Stomach smooth muscle (tissue), 2 donors: ENCODE measurements at regions not wholly inside any gene's neighbourhood (a gene's known extent, or its start where the extent isn't known, plus 50 kb on each side); places are given as distances from the start of the nearest gene placed in this dataset.
"Not testable (repeated sequence)": the region's sequence is repeated elsewhere in the genome, so short reads cannot be mapped to it uniquely, and the experiment has no call there.

ENCODE experiments used
- H3K27ac ChIP-seq: one replicate; pipeline ENCODE4 v1.7.0; 2013; ENCODE audit warnings: mild to moderate bottlenecking, low read length, inconsistent platforms
- H3K27me3 ChIP-seq, 2 donors: one replicate each; pipeline ENCODE4 v1.7.0; 2013; ENCODE audit warnings: low read length in 2 of 2; ENCODE audit not compliant: insufficient read depth in 2 of 2, control insufficient read depth in 1 of 2
- H3K36me3 ChIP-seq, 2 donors: one replicate each; pipeline ENCODE4 v1.7.0; 2013; ENCODE audit warnings: low read length in 2 of 2; ENCODE audit not compliant: control insufficient read depth in 2 of 2, insufficient read depth in 2 of 2
- H3K4me1 ChIP-seq: one replicate; pipeline ENCODE4 v1.7.0; 2013; ENCODE audit warnings: low read length; ENCODE audit not compliant: control insufficient read depth, insufficient read depth
- H3K4me3 ChIP-seq, 2 donors: one replicate each; pipeline ENCODE4 v1.7.0; 2013; ENCODE audit warnings: low read length in 2 of 2
- H3K9ac ChIP-seq, 2 donors: one replicate each; pipeline ENCODE4 v1.7.0; 2013; ENCODE audit warnings: low read length in 2 of 2, mild to moderate bottlenecking in 1 of 2
- H3K9me3 ChIP-seq, 2 donors: one replicate each; pipeline ENCODE4 v1.7.0; 2013; ENCODE audit warnings: low read length in 2 of 2; ENCODE audit not compliant: control insufficient read depth in 2 of 2
- donor health status: healthy.
- donor health status: Pancreatic carcinoma.

DNA sequence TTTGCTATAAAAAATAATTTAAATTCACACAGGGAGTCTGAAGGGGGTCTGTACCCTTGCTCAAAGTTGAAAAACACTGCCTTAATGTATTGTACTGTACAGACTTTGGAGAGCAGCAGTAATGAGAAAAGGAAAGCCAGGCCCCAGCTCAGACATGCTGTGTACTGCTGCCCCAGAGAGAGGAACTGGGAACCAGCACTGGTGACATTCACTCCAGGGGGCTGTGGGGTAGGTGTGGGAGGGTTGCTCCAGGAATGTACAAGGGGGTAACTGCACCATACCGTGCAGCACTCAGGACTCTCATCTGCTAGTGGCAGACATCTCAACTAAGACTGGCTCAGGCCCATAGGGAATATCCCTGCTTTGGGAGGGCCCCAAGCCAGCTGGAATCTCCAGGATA is 146.0 kb upstream of the RMP24 start:
- Histone ChIP-seq H3K9me3 (no peaks in the 10 kb centered on the region), H3K9ac (no peak overlapping the region), H3K4me3 (no peak overlapping the region), H3K36me3 (no peaks in the 10 kb centered on the region), H3K27ac (no peak overlapping the region), H3K27me3 (no peaks in the 10 kb centered on the region), H3K4me1 (no peaks in the 10 kb centered on the region)

DNA sequence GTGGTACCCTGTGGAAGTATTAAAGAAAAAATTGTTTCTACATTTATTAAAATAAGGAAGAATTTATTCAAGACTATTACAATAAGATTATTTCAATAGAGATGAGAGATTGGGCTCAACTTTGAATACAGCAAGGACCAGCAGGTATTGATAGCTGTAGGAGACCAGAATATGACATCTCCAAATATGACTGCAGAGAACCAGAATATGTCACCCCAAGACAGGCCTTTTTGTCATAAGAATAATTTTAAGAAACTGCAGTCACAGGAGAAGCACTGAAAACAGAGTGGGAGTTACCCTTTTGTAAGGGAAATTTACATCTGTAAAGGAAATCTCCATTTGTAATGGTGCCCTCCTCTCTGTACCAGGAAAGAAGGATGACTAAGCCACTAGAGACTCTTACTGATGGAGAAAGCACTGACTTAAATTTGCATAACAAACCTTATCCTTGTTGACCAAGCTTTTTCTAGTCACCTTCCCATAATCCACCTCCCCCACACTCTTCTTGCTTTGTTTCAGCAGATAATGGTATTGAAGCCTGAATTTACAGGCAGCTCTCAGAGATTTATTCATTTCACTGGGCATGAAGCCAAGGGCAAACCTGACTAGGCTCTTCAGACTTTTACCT is 145.1 kb upstream of the RMP24 start:
- H3K36me3 ChIP-seq = no peaks in the 10 kb centered on the region
- peaks cover 0 to 6% of the 10 kb centered on the region in 2 donors for H3K9me3 ChIP-seq
- no peaks in the 10 kb centered on the region for H3K27me3 ChIP-seq
- no peaks in the 10 kb centered on the region for H3K4me1 ChIP-seq
- no peak overlapping the region for H3K27ac ChIP-seq
- H3K4me3 ChIP-seq = no peak overlapping the region
- H3K9ac ChIP-seq = no peak overlapping the region

DNA sequence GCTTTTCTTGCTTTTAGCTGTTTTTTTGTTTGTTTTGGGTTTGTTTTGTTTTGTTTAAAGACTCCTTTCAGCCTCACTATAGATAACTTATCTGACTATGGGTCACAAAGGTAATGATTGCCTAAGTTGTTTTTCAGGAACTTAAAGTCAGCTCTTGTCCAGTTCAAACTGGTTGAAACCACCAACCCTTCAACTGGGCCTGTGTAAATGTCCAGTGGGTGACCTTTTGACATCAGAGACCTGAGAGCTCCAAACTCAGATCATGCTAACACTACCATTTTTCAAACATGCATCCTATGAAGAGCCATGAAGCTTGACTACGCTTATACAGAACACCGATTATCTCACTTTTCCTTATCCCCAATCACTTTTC is 144.6 kb upstream of the RMP24 start:
- Histone ChIP-seq H3K4me1 (no peaks in the 10 kb centered on the region), H3K27me3 (no peaks in the 10 kb centered on the region), H3K9ac (no peak overlapping the region), H3K36me3 (no peaks in the 10 kb centered on the region), H3K4me3 (no peak overlapping the region), H3K27ac (no peak overlapping the region), H3K9me3 (peaks cover 0 to 7% of the 10 kb centered on the region in 2 donors)

DNA sequence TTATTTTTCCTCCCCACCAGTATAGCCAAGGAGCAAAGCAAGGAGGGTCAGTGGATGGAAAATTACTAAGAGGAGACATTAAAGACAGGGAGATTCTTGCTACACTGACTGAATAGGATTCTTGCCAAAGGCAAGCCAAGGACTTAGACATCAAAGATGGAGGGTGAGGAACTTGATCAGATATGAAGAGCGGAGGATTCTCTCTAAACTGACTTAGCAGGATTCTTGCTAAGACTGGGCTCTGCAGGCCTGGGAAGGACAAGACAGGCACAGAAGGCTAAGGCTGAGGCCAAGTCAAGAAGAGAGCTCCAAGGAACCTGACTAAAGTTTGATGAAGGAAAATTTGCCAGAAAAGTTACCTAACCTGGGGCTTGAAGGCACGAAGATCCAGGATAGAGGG is 143.9 kb upstream of the RMP24 start:
- H3K9ac ChIP-seq = no peak overlapping the region
- H3K27me3 ChIP-seq = no peaks in the 10 kb centered on the region
- H3K27ac ChIP-seq = no peak overlapping the region
- H3K9me3 ChIP-seq = peaks cover 0 to 7% of the 10 kb centered on the region in 2 donors
- no peak overlapping the region for H3K4me3 ChIP-seq
- H3K4me1 ChIP-seq = no peaks in the 10 kb centered on the region
- H3K36me3 ChIP-seq = no peaks in the 10 kb centered on the region

DNA sequence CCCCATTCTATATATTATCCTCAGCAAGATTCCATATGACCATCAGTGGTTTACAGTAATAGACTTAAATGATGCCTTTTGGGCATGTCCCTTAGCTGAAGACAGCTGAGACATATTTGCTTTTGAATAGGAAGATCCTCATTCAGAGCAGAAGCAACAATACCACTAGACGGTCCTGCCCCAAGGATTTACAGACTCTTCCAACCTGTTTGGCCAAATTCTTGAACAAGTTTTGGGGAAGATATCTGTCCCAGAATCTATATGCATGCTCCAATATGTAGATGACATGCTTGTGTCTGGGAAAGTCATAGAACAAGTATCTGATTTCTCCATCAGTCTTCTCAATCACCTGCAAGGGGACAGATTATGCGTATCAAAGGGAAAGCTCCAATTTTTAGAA is 137.1 kb upstream of the RMP24 start:
- Histone ChIP-seq H3K4me3 (no peak overlapping the region), H3K36me3 (no peaks in the 10 kb centered on the region), H3K9me3 (peaks cover 3 to 10% of the 10 kb centered on the region in 2 donors), H3K27me3 (no peaks in the 10 kb centered on the region), H3K9ac (no peak overlapping the region), H3K27ac (no peak overlapping the region), H3K4me1 (no peaks in the 10 kb centered on the region)

DNA sequence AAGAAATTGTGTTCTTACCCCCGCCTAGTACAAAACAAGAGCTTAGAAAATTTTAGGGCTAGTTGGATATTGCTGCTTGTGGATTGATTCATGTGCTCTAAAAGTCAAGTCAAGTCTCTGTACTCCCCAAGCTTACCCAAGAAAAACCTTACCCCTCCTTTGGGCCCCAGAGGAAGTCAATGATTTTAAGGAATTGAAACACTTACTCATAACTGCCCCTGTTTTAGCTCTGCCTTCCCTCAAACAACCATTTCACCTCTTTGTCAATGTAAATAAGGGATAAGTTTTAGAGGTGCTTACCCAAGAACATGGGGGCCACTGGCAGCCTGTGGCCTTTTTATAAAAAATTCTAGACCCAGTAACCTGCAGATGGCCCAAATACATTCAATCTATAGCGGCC is 136.6 kb upstream of the RMP24 start:
- Histone ChIP-seq H3K4me3 (no peak overlapping the region), H3K9me3 (peaks cover 3 to 10% of the 10 kb centered on the region in 2 donors), H3K9ac (no peak overlapping the region), H3K27me3 (no peaks in the 10 kb centered on the region), H3K36me3 (no peaks in the 10 kb centered on the region), H3K27ac (no peak overlapping the region), H3K4me1 (no peaks in the 10 kb centered on the region)

DNA sequence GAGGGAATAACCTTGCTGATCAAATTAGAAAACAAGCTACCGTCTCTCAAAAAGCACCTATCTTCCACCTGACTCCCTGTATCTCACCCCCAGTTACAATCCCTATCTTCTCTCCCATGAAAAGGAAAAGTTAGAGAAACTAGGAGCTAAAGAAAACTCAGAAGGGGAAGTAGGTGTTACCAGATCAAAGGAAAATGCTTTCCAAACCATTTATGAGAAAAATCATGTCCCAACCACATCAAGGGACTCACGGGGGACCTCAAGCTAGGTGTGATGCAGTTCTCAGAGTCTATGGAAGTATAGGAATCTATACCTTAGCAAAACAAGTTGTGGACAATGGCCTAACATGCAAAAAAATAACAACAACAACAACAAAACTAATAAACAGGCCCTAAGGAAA is 135.5 kb upstream of the RMP24 start:
- H3K9me3 ChIP-seq = peaks cover 3 to 9% of the 10 kb centered on the region in 2 donors
- H3K27me3 ChIP-seq = no peaks in the 10 kb centered on the region
- H3K4me3 ChIP-seq = no peak overlapping the region
- peaks cover 8% of the 10 kb centered on the region for H3K4me1 ChIP-seq
- H3K27ac ChIP-seq = no peak overlapping the region
- H3K9ac ChIP-seq = no peak overlapping the region
- H3K36me3 ChIP-seq = no peaks in the 10 kb centered on the region

DNA sequence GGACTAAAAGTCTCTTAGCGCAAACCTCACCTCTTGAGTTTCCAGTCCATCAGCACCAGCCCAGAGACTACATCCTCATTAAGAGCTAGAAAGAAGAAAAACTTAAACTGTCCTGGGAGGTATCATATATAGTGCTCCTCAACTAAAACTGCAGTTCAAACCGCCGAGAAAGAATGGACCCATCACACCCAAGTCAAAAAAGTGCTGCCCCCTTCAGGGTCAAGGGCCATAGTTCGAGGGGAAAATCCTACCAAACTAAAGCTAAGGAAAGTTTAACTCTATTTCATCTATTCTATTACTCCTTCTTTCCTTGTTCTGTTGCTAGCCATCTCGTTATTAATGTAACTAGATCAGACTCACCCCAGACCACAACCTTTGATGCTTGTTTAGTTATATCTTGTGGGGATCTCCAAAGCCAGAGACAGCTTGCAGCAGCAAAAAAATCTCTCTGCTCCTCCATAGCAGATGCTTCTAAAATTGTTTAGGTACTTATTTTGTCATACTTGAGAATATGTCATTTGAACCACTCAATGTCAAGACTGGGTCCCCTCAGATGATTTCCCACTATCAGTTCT is 134.5 kb upstream of the RMP24 start:
- H3K4me1 ChIP-seq = peaks cover 12% of the 10 kb centered on the region
- H3K9ac ChIP-seq = no peak overlapping the region
- no peaks in the 10 kb centered on the region for H3K27me3 ChIP-seq
- H3K9me3 ChIP-seq = peaks cover 3% of the 10 kb centered on the region in 2 donors
- H3K27ac ChIP-seq = no peak overlapping the region
- no peak overlapping the region for H3K4me3 ChIP-seq
- H3K36me3 ChIP-seq = no peaks in the 10 kb centered on the region

DNA sequence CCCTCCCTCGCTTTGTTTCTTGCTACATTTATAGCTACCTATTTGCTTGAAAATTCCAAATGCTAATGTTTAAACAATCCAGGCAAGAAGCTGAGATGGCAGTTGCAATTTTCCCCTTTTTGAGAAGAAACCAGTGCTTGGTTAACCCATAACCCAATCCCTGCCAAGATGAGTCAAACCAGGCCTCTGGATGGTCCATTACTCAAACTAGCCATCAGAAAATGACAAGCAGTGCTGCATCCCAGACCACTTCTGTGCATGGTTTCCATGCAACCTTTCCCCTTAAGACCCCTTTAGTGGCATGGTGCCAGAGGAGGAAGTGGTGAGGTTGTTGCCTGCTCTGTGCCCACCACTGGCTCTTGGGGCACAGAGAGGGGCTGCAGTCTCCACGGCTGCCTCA is 131.2 kb upstream of the RMP24 start:
- Histone ChIP-seq H3K9ac (no peak overlapping the region), H3K36me3 (no peaks in the 10 kb centered on the region), H3K4me1 (peaks cover 12% of the 10 kb centered on the region), H3K27ac (peak overlapping the region; percentile 31), H3K4me3 (no peak overlapping the region), H3K27me3 (no peaks in the 10 kb centered on the region), H3K9me3 (peaks cover 3% of the 10 kb centered on the region in 2 donors)

DNA sequence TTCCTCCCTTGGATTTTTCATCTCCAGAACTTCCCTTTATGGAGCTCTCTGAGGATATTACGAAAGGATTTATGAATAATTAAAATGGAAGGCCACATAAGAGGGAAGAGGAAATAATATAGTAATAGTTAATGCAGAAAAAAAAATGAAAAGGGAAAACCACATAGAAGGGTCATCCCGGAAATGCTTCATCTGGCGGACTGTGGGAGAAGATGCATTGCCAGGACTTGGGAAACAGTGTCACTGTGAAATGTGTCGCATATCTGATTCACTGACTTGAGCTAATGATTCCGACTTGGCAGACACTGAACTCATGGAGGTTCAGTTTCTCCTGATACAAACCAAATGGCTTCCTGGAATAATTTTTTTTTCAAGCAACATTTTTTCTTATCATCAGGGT is 129.9 kb upstream of the RMP24 start:
- Histone ChIP-seq H3K27ac (peak overlapping the region; percentile 31), H3K9me3 (peaks cover 3% of the 10 kb centered on the region in 2 donors), H3K9ac (no peak overlapping the region), H3K36me3 (no peaks in the 10 kb centered on the region), H3K27me3 (no peaks in the 10 kb centered on the region), H3K4me3 (no peak overlapping the region), H3K4me1 (peaks cover 12% of the 10 kb centered on the region)

DNA sequence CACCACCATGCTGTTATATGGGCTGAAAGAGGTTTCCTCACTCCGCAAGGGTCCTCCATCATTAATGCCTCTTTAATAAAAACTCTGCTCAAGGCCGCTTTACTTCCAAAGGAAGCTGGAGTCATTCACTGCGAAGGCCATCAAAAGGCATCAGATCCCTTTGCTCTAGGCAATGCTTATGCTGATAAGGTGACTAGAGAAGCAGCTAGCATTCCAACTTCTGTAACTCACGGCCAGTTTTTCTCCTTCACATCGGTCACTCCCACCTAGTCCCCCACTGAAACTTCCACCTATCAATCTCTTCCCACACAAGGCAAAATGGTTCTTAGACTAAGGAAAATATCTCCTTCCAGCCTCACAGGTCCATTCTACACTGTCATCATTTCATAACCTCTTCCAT is 124.2 kb upstream of the RMP24 start:
- H3K27me3 ChIP-seq, H3K27ac ChIP-seq, H3K9ac ChIP-seq, H3K4me3 ChIP-seq, H3K36me3 ChIP-seq, H3K9me3 ChIP-seq: not testable (repeated sequence)
- H3K4me1 ChIP-seq = peaks cover 21% of the 10 kb centered on the region
